HG03196 (cell line): ENCODE measurements at regions not wholly inside any gene's neighbourhood (a gene's known extent, or its start where the extent isn't known, plus 50 kb on each side); places are given as distances from the start of the nearest gene placed in this dataset.
"Not testable (repeated sequence)": the region's sequence is repeated elsewhere in the genome, so short reads cannot be mapped to it uniquely, and the experiment has no call there.

Experiments
- ATAC-seq: cut with Tn5 transposase; IDR thresholded peaks from one replicate; pipeline ENCODE4 v1.9.1; 2021; ENCODE audit not compliant: unreplicated experiment

- ATAC-seq, result not testable (repeated sequence)
These were observed 1962.1 kb upstream of the PRR20A start for GRCh38 chr13:55178582-55178981.

GRCh38 chr13:55190996-55191395, 1949.7 kb upstream of the PRR20A start:
- ATAC-seq, result no peak

GRCh38 chr13:55199134-55199533, 1941.6 kb upstream of the PRR20A start:
- no peak for ATAC-seq

GRCh38 chr13:55214841-55215345, 1925.8 kb upstream of the PRR20A start:
- no peak for ATAC-seq

- ATAC-seq, result no peak
These were observed 1921.2 kb upstream of the PRR20A start for GRCh38 chr13:55219538-55219937.

GRCh38 chr13:55229906-55230569, 1910.7 kb upstream of the PRR20A start:
- no peak for ATAC-seq

- no peak for ATAC-seq
These were observed 1910.2 kb upstream of the PRR20A start for GRCh38 chr13:55230570-55230908.

- no peak for ATAC-seq
These were observed 1906.4 kb upstream of the PRR20A start for GRCh38 chr13:55234311-55234710.

GRCh38 chr13:55245005-55245644, 1895.6 kb upstream of the PRR20A start:
- no peak for ATAC-seq

GRCh38 chr13:55255236-55255635, 1885.5 kb upstream of the PRR20A start:
- no peak for ATAC-seq

- no peak for ATAC-seq
These were observed 1877.7 kb upstream of the PRR20A start for GRCh38 chr13:55263045-55263444.

- no peak for ATAC-seq
These were observed 1874.1 kb upstream of the PRR20A start for GRCh38 chr13:55266644-55267043.

GRCh38 chr13:55298201-55298600, 1842.5 kb upstream of the PRR20A start:
- ATAC-seq, result no peak

GRCh38 chr13:55302568-55302967, 1838.2 kb upstream of the PRR20A start:
- ATAC-seq, result no peak

GRCh38 chr13:55307909-55308308, 1832.8 kb upstream of the PRR20A start:
- ATAC-seq, result no peak

- no peak for ATAC-seq
These were observed 1798.8 kb upstream of the PRR20A start for GRCh38 chr13:55341891-55342290.

GRCh38 chr13:55345224-55345623, 1795.5 kb upstream of the PRR20A start:
- ATAC-seq, result no peak

- ATAC-seq, result no peak
These were observed 1793.2 kb upstream of the PRR20A start for GRCh38 chr13:55347528-55347927.

GRCh38 chr13:55359067-55359466, 1781.7 kb upstream of the PRR20A start:
- ATAC-seq, result no peak

GRCh38 chr13:55361141-55361540, 1779.6 kb upstream of the PRR20A start:
- ATAC-seq, result no peak

GRCh38 chr13:55366676-55367075, 1774.0 kb upstream of the PRR20A start:
- no peak for ATAC-seq

- ATAC-seq, result no peak
These were observed 1746.2 kb upstream of the PRR20A start for GRCh38 chr13:55394470-55394869.

- no peak for ATAC-seq
These were observed 1737.8 kb upstream of the PRR20A start for GRCh38 chr13:55402870-55403269.
